Iris pigment epithelial cell (primary cell): ENCODE measurements at regions not wholly inside any gene's neighbourhood (a gene's known extent, or its start where the extent isn't known, plus 50 kb on each side); places are given as distances from the start of the nearest gene placed in this dataset.
"Not testable (repeated sequence)": the region's sequence is repeated elsewhere in the genome, so short reads cannot be mapped to it uniquely, and the experiment has no call there.

Experiments used
- DNase-seq: peaks from one replicate; pipeline ENCODE4 v3.0.0-alpha.2; 2011; ENCODE audit warnings: low read depth

GRCh38 chrX:5702890-5703289, 525.8 kb downstream of the NLGN4X start:
- DNase-seq = no peak

- no peak for DNase-seq
Observed at GRCh38 chrX:5695971-5696370, 532.7 kb downstream of the NLGN4X start.

- DNase-seq = no peak
Observed at GRCh38 chrX:5683996-5684395, 544.7 kb downstream of the NLGN4X start.

- no peak for DNase-seq
Observed at GRCh38 chrX:5681159-5681558, 547.5 kb downstream of the NLGN4X start.

- DNase-seq = no peak
Observed at GRCh38 chrX:5674036-5674435, 554.6 kb downstream of the NLGN4X start.

GRCh38 chrX:5672099-5672498, 556.6 kb downstream of the NLGN4X start:
- no peak for DNase-seq

- not testable (repeated sequence) for DNase-seq
Observed at GRCh38 chrX:5666689-5667088, 562.0 kb downstream of the NLGN4X start.

- DNase-seq = no peak
Observed at GRCh38 chrX:5656544-5656943, 572.1 kb downstream of the NLGN4X start.

GRCh38 chrX:5650904-5651303, 577.8 kb downstream of the NLGN4X start:
- DNase-seq = no peak

GRCh38 chrX:5648941-5649568, 579.6 kb downstream of the NLGN4X start:
- no peak for DNase-seq

- no peak for DNase-seq
Observed at GRCh38 chrX:5646818-5647217, 581.8 kb downstream of the NLGN4X start.

GRCh38 chrX:5644776-5645175, 583.9 kb downstream of the NLGN4X start:
- no peak for DNase-seq

- no peak for DNase-seq
Observed at GRCh38 chrX:5640071-5640470, 588.6 kb downstream of the NLGN4X start.

GRCh38 chrX:5638572-5638971, 590.1 kb downstream of the NLGN4X start:
- DNase-seq = no peak

GRCh38 chrX:5632887-5633286, 595.8 kb downstream of the NLGN4X start:
- no peak for DNase-seq

GRCh38 chrX:5632061-5632614, 596.5 kb downstream of the NLGN4X start:
- no peak for DNase-seq

GRCh38 chrX:5617666-5618065, 611.0 kb downstream of the NLGN4X start:
- no peak for DNase-seq

GRCh38 chrX:5595570-5595969, 633.1 kb downstream of the NLGN4X start:
- DNase-seq = no peak

GRCh38 chrX:5586726-5587125, 641.9 kb downstream of the NLGN4X start:
- DNase-seq = no peak

GRCh38 chrX:5575407-5575806, 653.3 kb downstream of the NLGN4X start:
- DNase-seq = no peak

GRCh38 chrX:5568934-5569333, 659.7 kb downstream of the NLGN4X start:
- DNase-seq = no peak

- no peak for DNase-seq
Observed at GRCh38 chrX:5559386-5559785, 669.3 kb downstream of the NLGN4X start.

- no peak for DNase-seq
Observed at GRCh38 chrX:5549512-5549911, 679.2 kb downstream of the NLGN4X start.

- no peak for DNase-seq
Observed at GRCh38 chrX:5537098-5537497, 691.6 kb downstream of the NLGN4X start.
